ENCODE measurements at regions not wholly inside any gene's neighbourhood (a gene's known extent, or its start where the extent isn't known, plus 50 kb on each side); places are given as distances from the start of the nearest gene placed in this dataset.

DNA sequence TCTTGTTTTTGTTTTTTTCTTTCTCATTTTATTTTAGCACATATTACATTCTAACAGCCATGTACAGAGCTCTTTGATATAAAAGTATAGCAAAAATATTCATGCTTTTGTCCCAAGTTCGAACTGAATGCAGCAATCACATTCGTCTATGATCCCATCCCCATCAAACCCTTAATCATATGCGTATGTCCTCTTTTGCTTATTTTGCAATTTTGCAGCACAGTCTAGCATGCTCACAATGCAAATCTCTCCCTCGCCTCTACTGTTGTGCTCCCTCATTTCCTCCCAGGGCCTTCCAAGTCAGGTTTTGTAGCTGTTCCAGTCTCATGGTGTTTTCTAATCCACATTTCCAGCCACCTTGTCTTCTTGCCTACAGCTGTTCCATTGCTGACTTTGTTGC lies 144.6 kb upstream of the VEPH1 start:
- DNase-seq (ENCODE audit: insufficient read length, low spot score) = no peak
- FAIRE-seq = no peak

DNA sequence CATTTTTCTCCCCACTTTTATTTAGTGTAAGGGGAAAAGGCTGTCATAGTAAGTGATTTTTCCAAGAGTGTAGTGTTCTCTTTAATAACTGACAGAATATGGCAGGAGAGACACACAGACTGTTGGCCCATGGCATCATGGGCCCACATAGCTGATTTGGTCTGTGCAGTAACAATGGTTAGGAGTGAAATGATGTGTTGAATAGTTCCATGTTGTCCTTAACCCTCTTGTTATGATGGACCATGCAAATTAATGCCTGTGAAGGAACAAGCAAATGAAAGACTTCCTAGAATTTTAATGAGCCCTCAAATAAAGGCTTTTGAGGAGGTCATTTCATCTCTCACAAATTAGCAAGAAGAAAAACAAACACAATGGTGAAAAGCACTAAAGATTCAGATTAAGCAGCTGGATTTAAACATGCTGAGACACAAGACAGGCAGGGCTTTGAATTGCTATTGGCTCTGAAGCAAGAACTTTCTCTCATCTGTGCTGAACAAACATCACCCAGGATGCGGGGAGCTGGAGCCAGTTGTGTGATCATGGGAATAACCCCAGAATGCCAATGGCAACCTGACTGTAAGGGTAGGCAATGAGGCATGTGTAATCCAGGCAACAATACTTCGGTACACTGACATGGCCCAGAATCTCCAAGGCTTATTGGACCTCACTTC lies 136.7 kb upstream of the VEPH1 start:
- DNase-seq (ENCODE audit: insufficient read length, low spot score) = no peak
- no peak for FAIRE-seq

DNA sequence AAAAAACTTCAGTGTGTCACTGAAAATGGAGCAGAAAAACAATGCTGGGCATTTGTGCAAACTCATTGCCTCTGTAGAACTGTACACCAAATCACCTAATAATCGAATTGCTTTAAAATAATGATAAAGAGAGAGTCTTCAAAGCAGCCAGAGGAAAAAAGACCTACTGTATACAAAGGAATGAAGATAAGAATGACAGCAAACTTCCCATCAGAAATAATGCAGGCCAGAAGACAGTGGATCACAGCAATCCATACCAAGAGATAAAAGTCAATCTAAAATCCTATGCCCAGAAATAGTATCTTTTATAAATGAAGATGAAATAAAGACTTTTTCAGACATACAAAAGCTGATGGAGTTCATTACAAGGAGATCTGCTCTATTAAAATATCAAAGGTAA lies 134.7 kb upstream of the VEPH1 start:
- DNase-seq (ENCODE audit: insufficient read length, low spot score) (no peak), FAIRE-seq (no peak)

DNA sequence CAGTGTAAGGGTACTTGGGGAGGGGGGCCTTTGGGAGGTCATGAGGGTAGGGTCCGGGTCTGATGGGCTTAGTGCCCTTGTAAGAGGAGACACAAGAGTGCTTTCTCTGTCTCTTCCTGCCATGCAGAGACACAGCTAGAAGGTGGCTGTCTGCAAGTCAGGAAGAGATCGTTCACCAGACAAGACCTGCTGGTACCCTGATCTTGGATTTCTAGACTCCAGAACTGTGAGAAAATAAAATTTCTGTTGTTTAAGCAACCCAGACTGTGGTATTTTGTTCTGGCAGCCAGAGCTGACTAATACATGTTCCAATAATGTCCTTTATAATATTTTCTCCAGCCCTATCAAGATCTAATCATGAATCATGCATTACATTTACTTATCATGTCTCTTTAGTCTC lies 130.0 kb upstream of the VEPH1 start:
- no peak for DNase-seq (ENCODE audit: insufficient read length, low spot score)
- no peak for FAIRE-seq

DNA sequence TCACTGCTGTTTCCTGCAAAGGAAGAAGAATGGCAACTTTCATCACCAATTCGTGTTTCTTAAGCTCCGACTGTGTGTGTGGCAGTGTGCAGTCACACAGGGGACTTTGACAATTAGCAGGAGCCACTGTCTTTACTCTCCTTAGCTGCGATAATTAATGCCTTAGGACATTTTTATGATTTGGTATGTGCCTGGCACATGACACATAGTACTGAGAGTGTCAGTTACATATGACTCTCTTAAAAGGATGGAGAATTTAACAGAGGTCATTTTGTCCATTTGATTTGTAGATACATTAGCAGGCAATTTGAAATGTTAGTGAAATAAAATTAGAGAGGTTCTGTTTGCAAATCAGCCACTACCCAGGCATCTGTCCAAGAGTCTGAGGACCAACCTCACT lies 128.9 kb upstream of the VEPH1 start:
- FAIRE-seq = no peak
- DNase-seq (ENCODE audit: insufficient read length, low spot score) = no peak

DNA sequence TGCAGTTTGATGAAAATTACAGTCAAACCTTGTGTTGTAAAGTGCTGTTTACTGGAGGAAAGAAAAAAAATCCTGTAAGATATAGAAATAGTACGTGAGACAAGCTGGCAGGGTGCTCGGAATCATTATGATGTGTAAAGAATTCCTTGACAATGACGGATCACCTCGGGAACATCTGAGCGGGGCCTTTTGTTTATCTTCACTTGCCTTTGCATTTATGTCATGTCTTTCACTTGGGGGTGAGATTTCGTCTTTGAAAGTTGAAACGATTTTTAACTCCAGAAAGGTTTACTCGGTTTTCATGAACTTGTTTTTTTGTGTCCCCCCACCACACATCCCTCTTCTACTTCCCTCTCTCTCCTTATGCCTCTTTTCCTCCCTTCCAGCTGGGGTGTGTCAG lies 128.3 kb upstream of the VEPH1 start:
- no peak for DNase-seq (ENCODE audit: insufficient read length, low spot score)
- FAIRE-seq = no peak

DNA sequence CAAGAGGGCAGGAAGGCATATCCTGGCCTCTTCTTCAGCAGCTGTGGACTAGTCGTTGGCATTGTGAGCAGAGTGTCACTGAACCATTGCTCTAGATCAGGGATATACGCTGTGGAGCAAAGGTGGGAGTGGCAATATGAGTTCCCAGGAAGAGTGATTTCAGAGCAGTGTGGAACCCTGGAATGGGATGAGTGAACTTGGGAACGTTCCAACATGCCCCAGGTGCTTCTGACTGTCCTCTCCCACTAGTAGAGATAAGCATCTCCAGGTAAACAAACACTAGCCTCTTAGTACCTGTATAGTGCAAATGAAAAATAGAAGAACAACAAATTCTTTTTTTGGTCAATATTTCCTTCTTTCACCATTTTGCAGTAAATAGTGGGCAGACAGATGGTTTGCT lies 123.6 kb upstream of the VEPH1 start:
- DNase-seq (ENCODE audit: insufficient read length, low spot score) (no peak), FAIRE-seq (no peak)

DNA sequence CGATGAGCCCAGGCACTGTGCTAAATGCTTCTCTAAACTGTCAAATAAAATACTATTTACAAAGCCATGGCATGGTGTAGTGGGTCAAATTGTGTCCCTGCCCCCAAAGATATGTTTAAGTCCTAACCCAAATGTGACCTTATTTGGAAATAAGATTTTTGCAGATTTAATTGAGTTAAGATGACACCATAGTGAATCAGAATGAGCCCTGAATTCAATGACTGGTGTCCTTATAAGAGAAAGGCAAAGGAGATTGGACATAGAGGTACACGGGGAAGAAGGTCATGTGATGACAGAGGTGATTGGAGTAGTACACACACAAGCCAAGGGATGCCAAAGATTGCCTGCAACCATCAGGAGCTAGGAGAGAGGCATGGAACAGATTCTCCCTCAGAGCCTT lies 121.6 kb upstream of the VEPH1 start:
- no peak for DNase-seq (ENCODE audit: insufficient read length, low spot score)
- FAIRE-seq = no peak

DNA sequence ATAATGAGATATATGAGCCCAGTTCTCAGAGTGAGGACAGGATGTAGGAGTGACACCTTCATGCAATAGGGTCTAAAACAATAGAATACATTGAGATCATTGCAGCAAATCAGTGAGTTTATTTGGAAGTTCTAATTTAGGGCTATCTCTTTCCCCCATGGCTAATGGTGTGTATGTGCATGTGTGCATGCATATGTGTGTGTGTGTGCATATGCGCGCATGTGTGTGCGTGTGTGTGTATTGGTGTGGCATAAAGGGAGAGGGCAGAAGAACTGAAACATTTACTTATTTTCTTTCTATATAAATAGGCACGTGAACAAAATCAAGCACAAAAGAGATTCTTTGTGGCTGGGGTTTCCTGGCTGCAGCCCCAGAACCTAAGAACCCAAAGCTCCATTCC lies 115.7 kb upstream of the VEPH1 start:
- FAIRE-seq (no peak), DNase-seq (ENCODE audit: insufficient read length, low spot score) (no peak)

DNA sequence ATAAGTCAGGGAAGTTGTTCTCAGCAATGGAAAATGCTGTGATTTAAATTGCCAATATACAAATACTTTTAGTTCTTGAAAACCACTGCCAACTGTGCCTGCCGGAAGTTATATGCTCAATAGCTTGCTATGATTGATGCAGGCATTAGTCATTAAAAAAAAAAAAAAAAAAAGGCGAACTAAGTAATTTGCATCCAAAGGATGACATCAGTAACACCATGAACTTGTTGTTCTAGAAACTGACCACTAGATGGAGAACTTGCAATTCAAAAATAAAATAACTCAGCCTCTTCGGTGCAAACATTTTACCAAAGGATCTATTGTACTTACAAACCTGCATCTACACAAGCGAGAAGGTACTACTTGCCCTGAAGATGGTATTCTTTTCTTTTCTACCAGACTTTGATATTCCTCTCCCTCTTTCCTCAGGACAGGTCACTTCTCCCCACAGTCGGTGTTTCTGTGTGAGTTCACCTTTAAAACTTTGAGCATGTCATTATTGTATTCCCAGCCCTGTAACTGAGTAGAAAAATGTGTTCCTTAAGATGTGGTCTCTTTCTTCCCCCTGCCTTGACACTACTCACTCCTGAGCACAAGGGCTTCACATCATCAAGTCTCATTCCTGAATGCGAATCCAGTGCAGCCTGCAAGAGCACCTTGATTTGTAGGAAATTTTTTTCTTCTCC lies 115.0 kb upstream of the VEPH1 start:
- DNase-seq (ENCODE audit: insufficient read length, low spot score) (peak; percentile 42), FAIRE-seq (peak; percentile 54)

DNA sequence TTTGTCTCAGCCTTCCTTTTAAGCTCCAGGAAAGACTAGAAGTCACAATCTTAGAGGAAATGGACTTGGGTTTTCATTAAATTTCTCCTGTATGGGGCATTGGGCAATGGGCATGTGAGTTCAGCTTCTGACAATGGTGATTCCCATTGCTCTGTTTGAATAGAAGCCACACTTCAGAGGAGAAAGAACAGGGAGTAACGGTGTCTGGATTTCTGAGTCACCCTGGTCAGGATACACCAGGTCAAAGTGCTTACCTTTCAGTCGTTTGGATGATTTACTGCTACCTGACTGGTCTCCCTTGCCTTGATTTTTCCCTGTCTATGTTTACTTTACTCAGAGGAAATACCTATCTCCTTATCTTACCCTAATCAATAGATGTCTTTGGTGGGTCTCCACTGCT lies 111.7 kb upstream of the VEPH1 start:
- FAIRE-seq (no peak), DNase-seq (ENCODE audit: insufficient read length, low spot score) (no peak)

DNA sequence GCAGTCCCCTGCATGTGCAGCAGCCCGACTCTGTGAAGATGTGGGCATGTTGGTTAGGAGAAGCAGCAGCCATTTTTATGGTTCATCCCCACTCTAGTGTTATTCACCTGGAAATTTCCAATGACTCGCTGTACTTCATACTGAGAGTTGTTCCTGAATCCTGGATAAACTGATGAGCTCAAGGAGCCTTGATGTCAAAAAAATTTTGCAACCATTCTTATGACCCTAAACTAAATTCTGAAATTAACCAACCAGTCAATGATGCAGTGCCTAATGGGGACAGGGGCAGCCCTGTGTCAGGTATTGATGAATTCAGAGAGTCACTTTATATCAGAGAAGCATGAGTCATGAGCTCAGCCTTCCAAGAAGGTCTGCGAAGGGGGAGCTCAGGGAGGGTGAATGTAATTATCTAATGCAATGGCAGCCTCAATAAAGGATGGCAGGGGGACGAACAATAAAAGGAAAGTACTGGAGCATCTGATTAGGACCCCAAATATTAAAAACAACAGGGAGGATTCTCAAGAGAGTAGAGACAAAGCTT lies 108.4 kb upstream of the VEPH1 start:
- FAIRE-seq (no peak), DNase-seq (ENCODE audit: insufficient read length, low spot score) (no peak)

DNA sequence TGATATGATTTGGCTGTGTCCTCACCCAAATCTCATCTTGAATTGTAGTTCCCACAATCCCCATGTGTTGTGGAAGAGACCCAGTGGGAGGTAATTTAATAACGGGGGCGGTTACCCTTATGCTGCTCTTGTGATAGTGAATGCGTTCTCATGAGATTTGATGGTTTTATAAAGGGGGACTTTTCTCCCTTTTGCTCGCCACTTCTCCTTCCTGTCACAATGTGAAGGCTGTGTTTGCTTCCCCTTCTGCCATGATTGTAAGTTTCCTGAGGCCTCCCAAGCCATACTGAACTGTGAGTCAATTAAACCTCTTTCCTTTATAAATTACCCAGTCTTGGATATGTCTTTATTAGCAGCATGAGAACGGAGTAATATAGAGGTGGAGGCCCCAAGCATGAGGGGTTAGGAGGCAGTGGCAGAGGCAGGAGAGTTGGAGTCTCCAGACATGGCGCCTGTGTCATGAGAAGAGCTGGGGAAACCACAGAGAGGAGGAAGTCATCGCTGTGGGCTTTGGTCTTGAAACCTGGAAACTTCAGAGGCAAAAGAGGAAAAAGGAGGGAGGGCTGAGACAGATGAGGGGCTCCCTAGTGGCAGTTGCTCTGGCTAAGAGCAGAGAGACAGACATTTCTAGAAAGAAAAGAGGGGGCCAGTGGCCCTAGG lies 107.8 kb upstream of the VEPH1 start:
- FAIRE-seq (no peak), DNase-seq (ENCODE audit: insufficient read length, low spot score) (no peak)

DNA sequence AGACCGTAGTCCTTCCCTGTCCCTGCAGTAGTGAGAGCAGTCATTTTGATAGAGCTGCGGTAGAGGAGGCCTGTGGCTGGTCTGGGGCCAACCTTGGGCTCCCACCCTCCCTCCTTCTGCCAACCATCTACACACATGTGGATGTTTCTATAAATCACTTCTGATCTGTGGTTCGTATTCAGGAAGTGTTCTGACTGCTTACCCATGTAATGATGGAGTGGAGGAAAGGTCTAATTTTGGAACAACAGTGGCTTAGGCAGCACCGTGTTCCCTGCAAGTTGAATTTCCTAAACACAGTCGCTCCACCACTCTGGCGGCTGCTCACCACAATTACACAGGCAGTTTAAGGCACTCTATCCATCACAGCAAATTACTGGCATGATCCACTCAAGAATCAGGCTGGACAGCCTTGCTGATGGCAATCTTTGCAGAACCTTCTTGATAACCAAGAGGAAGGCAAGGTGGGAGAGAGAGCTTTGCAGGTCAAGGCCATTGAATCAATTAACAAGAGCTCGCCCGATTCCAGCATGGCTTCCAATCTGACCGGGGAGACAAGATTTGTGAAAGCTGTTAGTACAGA lies 104.7 kb upstream of the VEPH1 start:
- FAIRE-seq = no peak
- DNase-seq (ENCODE audit: insufficient read length, low spot score) = no peak

DNA sequence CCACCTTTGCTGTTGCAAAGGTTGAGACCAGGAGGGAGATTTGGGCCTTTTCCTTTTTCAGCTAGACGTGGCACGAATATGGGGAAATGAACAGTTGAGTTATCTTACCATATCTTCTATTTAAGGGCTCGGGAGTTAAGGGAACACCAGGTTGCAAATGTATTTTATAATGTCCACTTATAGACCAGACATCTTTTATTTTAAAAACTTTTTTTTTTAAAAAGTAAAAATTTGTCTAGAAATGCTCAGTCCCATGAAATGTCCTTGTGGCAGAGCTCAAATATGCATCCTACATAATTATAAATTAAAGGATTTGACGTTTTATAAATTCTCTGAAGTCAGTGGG lies 103.6 kb upstream of the VEPH1 start:
- DNase-seq (ENCODE audit: insufficient read length, low spot score) (no peak), FAIRE-seq (no peak)

DNA sequence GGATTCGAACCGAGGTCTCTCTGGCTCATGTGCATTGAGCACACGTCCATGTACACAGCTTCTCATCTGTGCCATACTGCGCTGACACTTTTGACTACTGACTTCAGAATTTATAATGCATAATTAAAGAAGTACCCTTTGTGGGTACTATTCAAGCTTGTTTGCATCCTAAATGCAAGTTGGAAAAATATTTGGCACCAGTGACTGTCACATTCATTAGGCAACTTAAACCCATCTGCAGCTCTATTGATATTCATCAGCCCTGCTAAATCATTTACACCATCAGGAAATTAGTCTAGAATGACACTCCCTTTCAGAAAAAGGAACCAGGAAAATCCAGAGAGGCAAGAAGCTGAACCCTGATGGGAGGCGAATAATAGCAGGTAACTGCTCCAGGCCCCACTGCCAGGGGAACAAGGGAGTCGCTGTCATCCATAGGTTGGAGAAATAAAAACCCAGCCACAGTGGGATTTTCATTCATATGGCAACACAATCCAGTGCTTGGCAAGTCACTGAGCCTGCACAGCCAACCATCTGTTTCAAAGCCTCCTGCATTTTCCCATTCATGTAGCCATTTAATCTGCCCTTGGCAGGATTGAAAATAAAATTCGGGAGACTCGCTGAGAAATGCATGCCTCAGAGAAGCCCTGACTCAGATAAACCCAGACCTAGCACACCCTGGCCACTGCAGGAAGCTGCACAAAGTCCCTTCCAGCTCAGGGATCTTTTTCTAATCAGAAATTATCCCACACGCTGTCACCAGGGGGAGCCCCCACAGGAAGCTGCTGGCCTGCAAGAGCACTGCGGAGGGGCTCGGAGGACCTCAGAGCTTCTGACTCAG lies 103.0 kb upstream of the VEPH1 start:
- DNase-seq (ENCODE audit: insufficient read length, low spot score) (peak; percentile 36), FAIRE-seq (no peak)

DNA sequence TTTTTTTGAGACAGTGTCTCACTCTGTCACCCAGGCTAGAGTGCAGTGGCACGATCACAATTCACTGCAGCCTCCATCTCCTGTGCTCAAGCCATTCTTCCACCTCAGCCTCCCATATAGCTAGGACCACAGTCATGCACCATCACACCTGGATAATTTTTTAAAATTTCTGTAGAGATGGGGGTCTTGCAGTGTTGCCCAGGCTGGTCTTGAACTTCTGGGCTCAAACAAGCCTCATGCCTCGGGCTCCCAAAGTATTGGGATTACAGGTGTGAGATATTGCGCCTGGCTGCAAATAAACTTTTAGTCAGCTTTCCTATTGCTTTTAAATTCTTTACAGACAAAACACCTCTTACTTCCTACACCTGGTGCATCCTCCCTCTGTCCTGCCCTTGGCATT lies 102.1 kb upstream of the VEPH1 start:
- no peak for FAIRE-seq
- DNase-seq (ENCODE audit: insufficient read length, low spot score) = no peak

DNA sequence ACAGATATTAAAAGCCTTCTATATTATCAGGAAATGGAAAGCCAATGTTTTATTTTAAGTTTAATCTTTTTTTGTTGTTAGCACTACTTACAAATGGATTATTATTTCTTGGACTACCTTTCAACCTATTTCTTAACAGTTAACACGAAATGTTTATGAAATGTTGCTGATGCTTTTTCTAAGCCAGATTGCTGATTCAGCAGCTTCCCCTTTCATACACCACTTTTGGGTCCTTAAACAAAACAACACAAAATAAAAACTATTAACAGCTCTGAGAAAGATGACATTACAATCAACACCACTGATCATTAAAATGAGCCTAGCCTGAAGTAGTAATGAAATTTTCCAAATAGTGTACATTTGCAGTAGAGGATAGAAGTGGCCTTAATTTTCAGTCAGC lies 99.2 kb upstream of the VEPH1 start:
- DNase-seq (ENCODE audit: insufficient read length, low spot score) = no peak
- FAIRE-seq = no peak

DNA sequence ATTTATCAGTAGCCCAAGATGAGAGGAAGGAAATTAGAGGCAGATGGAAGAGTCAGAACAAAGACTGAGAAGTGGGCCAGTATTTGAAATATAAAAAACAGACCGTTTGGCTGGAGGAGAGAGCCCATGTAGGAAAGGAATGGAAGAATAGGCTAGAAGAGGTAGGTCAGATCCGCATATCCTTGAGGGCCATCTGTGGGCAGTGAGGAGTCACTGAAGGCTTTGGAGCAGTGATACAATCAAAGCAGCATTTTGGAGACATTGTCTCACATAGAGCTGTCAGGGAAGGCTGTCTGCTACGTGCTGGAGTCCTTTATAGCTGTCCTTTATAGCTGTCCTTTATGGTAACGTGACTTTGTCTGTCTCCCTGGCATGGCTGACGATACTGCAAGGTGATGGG lies 92.0 kb upstream of the VEPH1 start:
- DNase-seq (ENCODE audit: insufficient read length, low spot score) = no peak
- FAIRE-seq = no peak

DNA sequence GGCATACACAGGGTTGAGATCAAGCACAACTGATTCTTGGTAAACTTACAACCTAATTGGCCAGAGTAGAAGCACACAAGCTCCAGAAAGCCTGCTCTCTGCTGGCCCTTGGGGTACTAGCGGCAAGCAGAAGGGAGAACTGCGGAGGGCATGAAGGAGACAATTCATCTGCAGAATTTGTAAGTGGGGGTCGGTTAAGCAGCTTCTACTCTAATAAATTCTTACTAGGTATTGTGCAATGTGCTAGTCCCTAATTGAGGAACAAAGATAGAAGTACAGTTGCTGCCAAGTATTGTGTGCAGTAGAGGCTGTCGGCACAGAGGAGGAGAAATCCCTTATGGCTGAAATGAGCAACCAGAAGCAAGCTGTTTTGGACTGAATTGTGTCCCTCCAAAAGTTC lies 91.2 kb upstream of the VEPH1 start:
- FAIRE-seq (no peak), DNase-seq (ENCODE audit: insufficient read length, low spot score) (no peak)

DNA sequence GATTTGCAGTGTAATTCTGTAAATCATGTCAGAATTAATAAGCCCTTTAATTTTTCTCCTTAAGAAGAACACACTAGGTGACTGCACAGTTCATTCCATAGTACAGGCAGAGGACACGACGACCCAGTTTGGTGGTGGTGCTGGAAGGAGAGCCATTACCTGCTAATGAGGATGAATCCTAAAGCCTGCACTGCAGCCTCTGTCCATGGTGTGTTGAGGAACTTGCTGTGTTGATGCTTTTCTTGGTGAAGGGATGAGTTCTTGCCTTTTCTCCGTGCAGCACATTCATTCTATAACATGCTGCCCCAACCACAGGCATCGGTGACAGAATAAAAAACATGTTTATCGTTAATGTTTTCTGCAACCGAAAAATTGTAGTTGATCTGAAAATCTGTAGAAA lies 89.6 kb upstream of the VEPH1 start:
- FAIRE-seq = no peak
- no peak for DNase-seq (ENCODE audit: insufficient read length, low spot score)

All from GM19239 (cell line).